ENCODE measurements at regions not wholly inside any gene's neighbourhood (a gene's known extent, or its start where the extent isn't known, plus 50 kb on each side); places are given as distances from the start of the nearest gene placed in this dataset.

GRCh38 chr1:232339073-232339472, 290.9 kb downstream of the SIPA1L2 start:
- TF ChIP-seq CTCF (IDR thresholded peaks at IDR 0.05; ENCODE audit: low read length) (no peak), EZH2 (optimal IDR thresholded peaks at IDR 0.05; ENCODE audit: low read depth, low read length) (no peak)
